ENCODE measurements at regions not wholly inside any gene's neighbourhood (a gene's known extent, or its start where the extent isn't known, plus 50 kb on each side); places are given as distances from the start of the nearest gene placed in this dataset.

DNA sequence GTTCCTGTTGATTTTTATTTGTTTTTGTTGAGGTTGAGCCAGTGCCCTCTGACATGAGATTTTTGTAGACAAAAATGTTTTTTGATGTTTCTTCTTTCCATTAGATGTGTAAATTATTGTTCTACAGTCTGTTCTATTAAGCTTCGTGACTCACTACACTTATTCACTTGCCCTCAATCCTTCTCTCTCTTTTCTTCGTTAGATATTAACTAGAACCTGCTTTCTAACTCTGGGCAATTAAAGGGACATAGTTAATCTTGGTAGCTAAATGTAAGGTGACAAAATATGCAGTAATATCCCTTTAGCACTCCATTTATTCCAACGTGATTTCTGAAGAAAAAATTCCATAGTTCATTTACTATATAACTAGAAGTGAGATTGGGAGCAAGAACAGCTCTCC is 333.9 kb downstream of the PDHA2 start:
- peaks cover 4% of the 10 kb centered on the region for H3K9me3 ChIP-seq (ENCODE audit: control insufficient read depth, low read depth, low read length)
- H3K27ac ChIP-seq (ENCODE audit: control insufficient read depth, insufficient read depth, low read length): no peak overlapping the region
- dilution Hi-C loops (cut with MboI; ENCODE audit: extremely low pct_ligation_motif_present, low sequenced_read_pairs): no loop called here
- no peaks in the 10 kb centered on the region for H3K79me2 ChIP-seq (ENCODE audit: control insufficient read depth, insufficient read depth, low read length)
- no peak overlapping the region for H3K4me2 ChIP-seq (ENCODE audit: control insufficient read depth, extremely low read depth, insufficient read depth, low read depth, low read length)
- H3K4me1 ChIP-seq (ENCODE audit: control insufficient read depth, extremely low read depth, insufficient read depth, low read length): no peaks in the 10 kb centered on the region
- H3K4me3 ChIP-seq (ENCODE audit: control insufficient read depth in 2 of 3, extremely low read depth in 1 of 3, insufficient read depth in 2 of 3, low read depth in 1 of 3, low read length in 3 of 3): no peak overlapping the region
- H3K9me1 ChIP-seq (ENCODE audit: control insufficient read depth, extremely low read depth, insufficient read depth, low read length): no peaks in the 10 kb centered on the region
- H3K9ac ChIP-seq (ENCODE audit: control insufficient read depth, extremely low read depth, insufficient read depth, low read length): no peak overlapping the region
- TF ChIP-seq EZH2 (IDR thresholded peaks at IDR 0.05; ENCODE audit: low read length) (no peak), CTCF (optimal IDR thresholded peaks at IDR 0.05 in 1 of 3, IDR thresholded peaks at IDR 0.05 in 1 of 3, conservative IDR thresholded peaks at IDR 0.05 in 1 of 3; ENCODE audit: extremely low read depth in 1 of 3, insufficient read depth in 2 of 3, low read length in 3 of 3) (no peak)
- no peaks in the 10 kb centered on the region for H3K36me3 ChIP-seq (ENCODE audit: control insufficient read depth in 2 of 2, extremely low read depth in 1 of 2, insufficient read depth in 2 of 2, low read length in 2 of 2)
- no peak for FAIRE-seq
- no peak overlapping the region for H2AFZ ChIP-seq (ENCODE audit: control insufficient read depth, low read length)
- H4K20me1 ChIP-seq (ENCODE audit: control insufficient read depth, extremely low read depth, insufficient read depth, low read length): no peaks in the 10 kb centered on the region
- no peaks in the 10 kb centered on the region for H3K27me3 ChIP-seq (ENCODE audit: control insufficient read depth, extremely low read depth, insufficient read depth, low read length)
- no peak for DNase-seq (ENCODE audit: low read depth, low spot score)

DNA sequence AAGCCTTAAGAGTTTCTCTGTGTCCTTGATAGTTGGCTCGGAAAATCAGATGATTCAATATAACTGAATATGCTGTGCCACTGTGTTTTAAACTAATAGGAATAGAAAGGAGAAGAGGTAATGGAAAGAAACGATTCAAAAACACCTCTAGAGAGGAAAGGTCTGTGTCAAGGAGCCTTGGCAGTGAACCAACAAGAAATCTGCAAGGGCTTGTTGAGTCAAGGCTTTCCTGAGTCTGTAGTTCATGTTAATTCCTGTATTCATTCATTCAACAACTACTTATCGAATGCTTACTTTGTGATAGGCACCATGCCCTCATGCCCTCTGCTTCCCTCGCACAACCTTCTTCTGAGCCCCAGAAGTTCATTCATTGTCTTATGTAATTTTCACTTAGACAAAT is 336.0 kb downstream of the PDHA2 start:
- no peak for DNase-seq (ENCODE audit: low read depth, low spot score)
- Histone ChIP-seq H3K79me2 (ENCODE audit: control insufficient read depth, insufficient read depth, low read length) (no peaks in the 10 kb centered on the region), H3K9me3 (ENCODE audit: control insufficient read depth, low read depth, low read length) (no peaks in the 10 kb centered on the region), H2AFZ (ENCODE audit: control insufficient read depth, low read length) (no peak overlapping the region), H3K4me3 (ENCODE audit: control insufficient read depth in 2 of 3, extremely low read depth in 1 of 3, insufficient read depth in 2 of 3, low read depth in 1 of 3, low read length in 3 of 3) (no peak overlapping the region), H3K4me2 (ENCODE audit: control insufficient read depth, extremely low read depth, insufficient read depth, low read depth, low read length) (no peak overlapping the region), H3K36me3 (ENCODE audit: control insufficient read depth in 2 of 2, extremely low read depth in 1 of 2, insufficient read depth in 2 of 2, low read length in 2 of 2) (no peaks in the 10 kb centered on the region), H3K4me1 (ENCODE audit: control insufficient read depth, extremely low read depth, insufficient read depth, low read length) (no peaks in the 10 kb centered on the region), H3K27ac (ENCODE audit: control insufficient read depth, insufficient read depth, low read length) (no peak overlapping the region), H3K27me3 (ENCODE audit: control insufficient read depth, extremely low read depth, insufficient read depth, low read length) (no peaks in the 10 kb centered on the region), H4K20me1 (ENCODE audit: control insufficient read depth, extremely low read depth, insufficient read depth, low read length) (no peaks in the 10 kb centered on the region), H3K9me1 (ENCODE audit: control insufficient read depth, extremely low read depth, insufficient read depth, low read length) (no peaks in the 10 kb centered on the region), H3K9ac (ENCODE audit: control insufficient read depth, extremely low read depth, insufficient read depth, low read length) (no peak overlapping the region)
- TF ChIP-seq EZH2 (IDR thresholded peaks at IDR 0.05; ENCODE audit: low read length): no peak
- TF ChIP-seq CTCF (optimal IDR thresholded peaks at IDR 0.05 in 1 of 3, IDR thresholded peaks at IDR 0.05 in 1 of 3, conservative IDR thresholded peaks at IDR 0.05 in 1 of 3; ENCODE audit: extremely low read depth in 1 of 3, insufficient read depth in 2 of 3, low read length in 3 of 3): no peak
- dilution Hi-C loops (cut with MboI; ENCODE audit: extremely low pct_ligation_motif_present, low sequenced_read_pairs): no loop called here
- FAIRE-seq: no peak

Measured in keratinocyte (primary cell).